H9 (cell line): ENCODE measurements at regions not wholly inside any gene's neighbourhood (a gene's known extent, or its start where the extent isn't known, plus 50 kb on each side); places are given as distances from the start of the nearest gene placed in this dataset.

Experiments used
- DNase-seq: peaks from one replicate; pipeline ENCODE4 v3.0.0-alpha.2; 2017
- H2AFZ ChIP-seq: one replicate; pipeline ENCODE4 v1.6.1; 2013; ENCODE audit warnings: mild to moderate bottlenecking, low read length, control low read depth, moderate library complexity
- H2AK5ac ChIP-seq: 2 replicates; pipeline ENCODE4 v1.6.1; 2013; ENCODE audit warnings: low read length, control low read depth, mixed read lengths; ENCODE audit not compliant: insufficient read length
- H2BK120ac ChIP-seq: one replicate; pipeline ENCODE4 v1.6.1; 2013; ENCODE audit warnings: low read depth, mild to moderate bottlenecking, low read length, control low read depth, inconsistent platforms; ENCODE audit not compliant: poor library complexity, severe bottlenecking
- H2BK12ac ChIP-seq: 2 replicates; pipeline ENCODE4 v1.6.1; 2013; ENCODE audit warnings: low read length, control low read depth, mixed read lengths, low read depth; ENCODE audit not compliant: insufficient read length
- H2BK15ac ChIP-seq: 2 replicates; pipeline ENCODE4 v1.6.1; 2013; ENCODE audit warnings: low read depth, low read length, control low read depth
- H2BK20ac ChIP-seq: one replicate; pipeline ENCODE4 v1.6.1; 2013; ENCODE audit warnings: low read depth, mild to moderate bottlenecking, low read length, control low read depth, inconsistent platforms; ENCODE audit not compliant: poor library complexity, severe bottlenecking
- H2BK5ac ChIP-seq: 2 replicates; pipeline ENCODE4 v1.6.1; 2013; ENCODE audit warnings: low read length, control low read depth, mixed read lengths; ENCODE audit not compliant: insufficient read length
- H3K14ac ChIP-seq: 2 replicates; pipeline ENCODE4 v1.6.1; 2013; ENCODE audit warnings: low read length, control low read depth; ENCODE audit not compliant: insufficient read depth
- H3K18ac ChIP-seq: 2 replicates; pipeline ENCODE4 v1.6.1; 2013; ENCODE audit warnings: low read depth, mild to moderate bottlenecking, mixed read lengths, low read length, control low read depth; ENCODE audit not compliant: insufficient read length
- H3K23ac ChIP-seq: 2 replicates; pipeline ENCODE4 v1.6.1; 2013; ENCODE audit warnings: low read length, control low read depth, mixed read lengths, low read depth; ENCODE audit not compliant: insufficient read length
- H3K23me2 ChIP-seq: 2 replicates; pipeline ENCODE4 v1.6.1; 2013; ENCODE audit warnings: low read depth, mild to moderate bottlenecking, mixed read lengths, low read length, control low read depth; ENCODE audit not compliant: insufficient read length, poor library complexity, severe bottlenecking
- H3K27ac ChIP-seq: 2 replicates; pipeline ENCODE4 v1.5.1; 2013; ENCODE audit warnings: low read length, control low read depth, mixed read lengths, low read depth; ENCODE audit not compliant: insufficient read length
- H3K27me3 ChIP-seq: 2 replicates; pipeline ENCODE4 v1.6.1; 2013; ENCODE audit warnings: low read length, control low read depth, inconsistent platforms; ENCODE audit not compliant: insufficient read depth
- H3K4ac ChIP-seq: 2 replicates; pipeline ENCODE4 v1.6.1; 2013; ENCODE audit warnings: low read depth, mild to moderate bottlenecking, control low read depth, inconsistent platforms, low read length, moderate library complexity
- H3K4me1 ChIP-seq: 2 replicates; pipeline ENCODE4 v1.6.1; 2013; ENCODE audit warnings: low read length, control low read depth, inconsistent platforms; ENCODE audit not compliant: insufficient read depth
- H3K4me2 ChIP-seq: 2 replicates; pipeline ENCODE4 v1.6.1; 2013; ENCODE audit warnings: low read length, control low read depth, mixed read lengths; ENCODE audit not compliant: insufficient read length, insufficient read depth
- H3K56ac ChIP-seq: 2 replicates; pipeline ENCODE4 v1.6.1; 2013; ENCODE audit warnings: low read depth, mild to moderate bottlenecking, mixed read lengths, low read length, control low read depth; ENCODE audit not compliant: insufficient read length
- H3K79me1 ChIP-seq: 2 replicates; pipeline ENCODE4 v1.6.1; 2013; ENCODE audit warnings: low read depth, mild to moderate bottlenecking, moderate library complexity, low read length, control low read depth, inconsistent platforms; ENCODE audit not compliant: insufficient read depth, poor library complexity, severe bottlenecking
- H3K79me2 ChIP-seq: 2 replicates; pipeline ENCODE4 v1.6.1; 2013; ENCODE audit warnings: low read length, control low read depth, inconsistent platforms; ENCODE audit not compliant: insufficient read depth
- H3K9ac ChIP-seq: 2 replicates; pipeline ENCODE4 v1.6.1; 2013; ENCODE audit warnings: low read length, control low read depth, mixed read lengths; ENCODE audit not compliant: insufficient read length; ENCODE audit errors: extremely low read depth
- H3K9me3 ChIP-seq: one replicate; pipeline ENCODE4 v1.6.1; 2013; ENCODE audit warnings: low read depth, low read length, inconsistent platforms; ENCODE audit not compliant: control insufficient read depth
- H3T11ph ChIP-seq: one replicate; pipeline ENCODE4 v1.6.1; 2013; ENCODE audit warnings: mild to moderate bottlenecking, low read length, control low read depth, inconsistent platforms
- H4K20me1 ChIP-seq: one replicate; pipeline ENCODE4 v1.6.1; 2013; ENCODE audit not compliant: control insufficient read depth, insufficient read length, insufficient read depth
- H4K5ac ChIP-seq: 2 replicates; pipeline ENCODE4 v1.6.1; 2013; ENCODE audit warnings: low read depth, mild to moderate bottlenecking, mixed read lengths, low read length, control low read depth; ENCODE audit not compliant: insufficient read length
- H4K8ac ChIP-seq: replicated peaks from 2 replicates; pipeline ENCODE4 v1.6.1; 2013; ENCODE audit warnings: low read length, control low read depth, mixed read lengths, low read depth; ENCODE audit not compliant: insufficient read length
- H4K91ac ChIP-seq: 2 replicates; pipeline ENCODE4 v1.6.1; 2013; ENCODE audit warnings: low read depth, mild to moderate bottlenecking, moderate library complexity, mixed read lengths, low read length, control low read depth; ENCODE audit not compliant: insufficient read length
- H3K27ac Mint-ChIP-seq, 3 experiments: 2 replicates in 2 of 3; 3 replicates in 1 of 3; pipeline ENCODE4 v1.8.0; 2020 to 2021; ENCODE audit warnings: mixed read lengths in 3 of 3, mild to moderate bottlenecking in 1 of 3, moderate library complexity in 1 of 3
- H3K27me3 Mint-ChIP-seq: 2 replicates; pipeline ENCODE4 v1.8.0; 2021; ENCODE audit warnings: low read depth, mild to moderate bottlenecking, moderate library complexity, mixed read lengths
- H3K36me3 Mint-ChIP-seq, 3 experiments: 2 replicates in 2 of 3; 3 replicates in 1 of 3; pipeline ENCODE4 v1.8.0; 2020 to 2021; ENCODE audit warnings: low read depth in 3 of 3, mixed read lengths in 3 of 3; ENCODE audit not compliant: insufficient read depth in 1 of 3
- H3K4me1 Mint-ChIP-seq, 2 experiments: 2 replicates each; pipeline ENCODE4 v1.8.0; 2020; ENCODE audit warnings: mixed read lengths in 2 of 2
- H3K4me3 Mint-ChIP-seq, 2 experiments: 2 replicates in 1 of 2; 3 replicates in 1 of 2; pipeline ENCODE4 v1.8.0; 2020 to 2021; ENCODE audit warnings: mild to moderate bottlenecking in 2 of 2, mixed read lengths in 2 of 2, moderate library complexity in 1 of 2
- H3K9me3 Mint-ChIP-seq, 2 experiments: 2 replicates in 1 of 2; 3 replicates in 1 of 2; pipeline ENCODE4 v1.8.0; 2020; ENCODE audit warnings: mild to moderate bottlenecking in 2 of 2, mixed read lengths in 2 of 2, moderate library complexity in 1 of 2
- CTCF ChIP-seq: fragments of 200-600 bp; sonication (generic); conservative IDR thresholded peaks from 3 replicates; pipeline ENCODE4 v1.8.0; 2021; ENCODE audit warnings: antibody characterized with exemption, mild to moderate bottlenecking
- whole genome bisulfite sequencing: extraction: QIAGEN DNeasy Blood & Tissue Kit; methylation state at CpG from one replicate; pipeline ENCODE4 v1.1.7; 2013; ENCODE audit warnings: missing lambda C conversion rate, low lambda C conversion rate, mixed read lengths; ENCODE audit not compliant: insufficient read length; ENCODE audit errors: extremely low coverage; 5-methylcytosine and 5-hydroxymethylcytosine counted together

- no peak overlapping the region for H3K27ac ChIP-seq
- H2AK5ac ChIP-seq: no peak overlapping the region
- H3K9me3 Mint-ChIP-seq: no peaks in the 10 kb centered on the region
- WGBS: no CpG with 5 or more reads among the region's 12 CpGs
- no peak overlapping the region for H4K91ac ChIP-seq
- no peaks in the 10 kb centered on the region for H3K23me2 ChIP-seq
- no peak overlapping the region for H2BK12ac ChIP-seq
- no peak overlapping the region for H4K5ac ChIP-seq
- H4K8ac ChIP-seq: no peak overlapping the region
- no peaks in the 10 kb centered on the region for H3K4me1 Mint-ChIP-seq
- no peaks in the 10 kb centered on the region for H3K79me2 ChIP-seq
- H3K9me3 ChIP-seq: no peaks in the 10 kb centered on the region
- H3K9ac ChIP-seq: no peak overlapping the region
- no peaks in the 10 kb centered on the region for H4K20me1 ChIP-seq
- no peak overlapping the region for H3T11ph ChIP-seq
- H2BK20ac ChIP-seq: no peak overlapping the region
- no peak overlapping the region for H2BK15ac ChIP-seq
- no peak overlapping the region for H3K4me2 ChIP-seq
- H3K4me3 Mint-ChIP-seq: no peak overlapping the region
- H3K4ac ChIP-seq: no peak overlapping the region
- H3K56ac ChIP-seq: no peak overlapping the region
- no peak overlapping the region for H2BK120ac ChIP-seq
- no peak overlapping the region for H3K27ac Mint-ChIP-seq
- no peaks in the 10 kb centered on the region for H3K36me3 Mint-ChIP-seq
- no peak for DNase-seq
- H3K27me3 ChIP-seq: no peaks in the 10 kb centered on the region
- no peak overlapping the region for H3K23ac ChIP-seq
- no peak overlapping the region for H2BK5ac ChIP-seq
- H2AFZ ChIP-seq: no peak overlapping the region
- TF ChIP-seq CTCF: no peak
- H3K27me3 Mint-ChIP-seq: peaks cover 6% of the 10 kb centered on the region
- no peak overlapping the region for H3K18ac ChIP-seq
- no peak overlapping the region for H3K14ac ChIP-seq
- no peaks in the 10 kb centered on the region for H3K79me1 ChIP-seq
- H3K4me1 ChIP-seq: no peaks in the 10 kb centered on the region
Observed at GRCh38 chr3:11903047-11903446, 56.4 kb upstream of the TAMM41 start.
